ENCODE measurements at regions not wholly inside any gene's neighbourhood (a gene's known extent, or its start where the extent isn't known, plus 50 kb on each side); places are given as distances from the start of the nearest gene placed in this dataset.
"Not testable (repeated sequence)": the region's sequence is repeated elsewhere in the genome, so short reads cannot be mapped to it uniquely, and the experiment has no call there.

DNA sequence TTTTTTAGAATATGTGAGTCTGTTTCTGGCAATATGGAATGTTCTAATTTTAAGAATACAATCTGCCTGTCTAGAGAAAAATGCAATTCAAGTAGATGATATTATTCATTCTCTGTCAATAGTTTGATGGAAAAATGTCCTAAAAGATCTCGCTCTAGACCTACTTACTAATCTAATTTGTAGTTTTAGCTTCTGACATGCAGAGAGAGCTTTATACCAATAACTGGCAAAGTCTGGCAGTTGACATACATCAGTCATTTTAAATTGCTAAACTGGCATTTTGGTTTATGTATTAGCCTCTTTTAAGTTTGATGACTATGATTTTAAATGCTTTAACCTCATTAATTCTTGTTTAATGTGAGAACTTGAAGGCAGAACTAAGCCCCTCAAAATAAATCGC, 355.0 kb upstream of the CDH10 start:
- H3K4me3 ChIP-seq (ENCODE audit: low read length): no peak overlapping the region
- no peaks in the 10 kb centered on the region for H3K79me2 ChIP-seq (ENCODE audit: control insufficient read depth, low read length)
- H3K4me2 ChIP-seq (ENCODE audit: low read length): no peak overlapping the region
- TF ChIP-seq CTCF (IDR thresholded peaks at IDR 0.05; ENCODE audit: low read depth, low read length, poor library complexity, severe bottlenecking): no peak
- TF ChIP-seq EZH2phosphoT487 (IDR thresholded peaks at IDR 0.05; ENCODE audit: borderline replicate concordance, low read length): no peak
- no peak overlapping the region for H3K27ac ChIP-seq (ENCODE audit: low read depth, low read length)
- no peaks in the 10 kb centered on the region for H3K36me3 ChIP-seq (ENCODE audit: control insufficient read depth, low read length)
- no peaks in the 10 kb centered on the region for H3F3A ChIP-seq (ENCODE audit: control insufficient read depth, insufficient read depth)
- H3K9me2 ChIP-seq (replicated peaks; ENCODE audit: control insufficient read depth, low read length): no peaks in the 10 kb centered on the region
- H3K27me3 ChIP-seq (ENCODE audit: control insufficient read depth, low read length): no peaks in the 10 kb centered on the region
- H3K9me3 ChIP-seq (ENCODE audit: control insufficient read depth, insufficient read depth, low read length): no peaks in the 10 kb centered on the region; the same call in 1 of the 2 replicates
- H3K4me1 ChIP-seq (ENCODE audit: control insufficient read depth, low read length): no peaks in the 10 kb centered on the region
- H4K20me1 ChIP-seq (ENCODE audit: control insufficient read depth, insufficient read depth, low read depth, low read length): no peaks in the 10 kb centered on the region

DNA sequence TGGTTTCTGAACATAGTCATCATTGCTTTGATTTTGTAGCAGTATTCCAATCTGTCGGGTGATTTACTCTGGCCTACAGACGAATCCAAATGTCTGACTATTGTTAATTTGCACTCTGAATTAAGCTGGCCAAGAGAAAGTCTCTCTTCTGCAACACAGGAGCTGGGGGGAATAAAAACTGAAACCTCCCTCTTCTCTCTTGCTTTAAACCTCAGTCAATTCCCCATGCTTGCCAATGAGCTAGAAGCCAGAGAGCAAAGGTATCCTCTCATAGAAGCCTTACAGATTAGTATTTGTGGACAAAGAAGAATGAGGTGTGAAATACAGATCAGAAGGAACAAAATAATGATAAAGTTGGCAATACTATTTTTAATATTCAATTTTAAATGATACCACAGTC, 353.9 kb upstream of the CDH10 start:
- Histone ChIP-seq H3K4me1 (ENCODE audit: control insufficient read depth, low read length) (no peaks in the 10 kb centered on the region), H3K27me3 (ENCODE audit: control insufficient read depth, low read length) (no peaks in the 10 kb centered on the region), H3K9me3 (ENCODE audit: control insufficient read depth, insufficient read depth, low read length) (no peaks in the 10 kb centered on the region; the same call in 1 of the 2 replicates), H3K27ac (ENCODE audit: low read depth, low read length) (no peak overlapping the region), H3K79me2 (ENCODE audit: control insufficient read depth, low read length) (no peaks in the 10 kb centered on the region), H3F3A (ENCODE audit: control insufficient read depth, insufficient read depth) (no peaks in the 10 kb centered on the region), H4K20me1 (ENCODE audit: control insufficient read depth, insufficient read depth, low read depth, low read length) (no peaks in the 10 kb centered on the region), H3K4me3 (ENCODE audit: low read length) (no peak overlapping the region), H3K36me3 (ENCODE audit: control insufficient read depth, low read length) (no peaks in the 10 kb centered on the region), H3K4me2 (ENCODE audit: low read length) (no peak overlapping the region), H3K9me2 (replicated peaks; ENCODE audit: control insufficient read depth, low read length) (no peaks in the 10 kb centered on the region)
- TF ChIP-seq EZH2phosphoT487 (IDR thresholded peaks at IDR 0.05; ENCODE audit: borderline replicate concordance, low read length) (no peak), CTCF (IDR thresholded peaks at IDR 0.05; ENCODE audit: low read depth, low read length, poor library complexity, severe bottlenecking) (no peak)

DNA sequence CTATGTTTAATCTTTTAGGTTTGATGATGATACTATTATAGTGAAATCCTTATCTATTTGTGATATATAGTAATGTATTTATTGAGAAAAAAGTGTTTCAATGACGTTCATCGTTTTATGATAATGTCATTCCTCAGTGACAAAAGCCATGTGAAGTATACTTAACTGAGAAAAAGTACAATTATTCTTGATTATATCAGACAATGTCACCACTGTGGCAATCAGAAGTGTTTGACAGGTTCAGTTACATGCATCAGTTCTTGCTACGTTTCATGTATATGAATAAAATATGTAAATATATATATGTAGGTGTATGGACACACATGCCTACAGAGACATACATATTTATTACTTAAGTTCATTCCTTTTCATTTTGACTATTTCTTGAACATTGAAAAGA, 341.5 kb upstream of the CDH10 start:
- Histone ChIP-seq H3K79me2 (ENCODE audit: control insufficient read depth, low read length) (no peaks in the 10 kb centered on the region), H3K4me1 (ENCODE audit: control insufficient read depth, low read length) (no peaks in the 10 kb centered on the region), H3K4me3 (ENCODE audit: low read length) (no peak overlapping the region), H3F3A (ENCODE audit: control insufficient read depth, insufficient read depth) (no peaks in the 10 kb centered on the region), H3K27ac (ENCODE audit: low read depth, low read length) (no peak overlapping the region), H4K20me1 (ENCODE audit: control insufficient read depth, insufficient read depth, low read depth, low read length) (no peaks in the 10 kb centered on the region), H3K27me3 (ENCODE audit: control insufficient read depth, low read length) (no peaks in the 10 kb centered on the region), H3K4me2 (ENCODE audit: low read length) (no peak overlapping the region), H3K9me2 (replicated peaks; ENCODE audit: control insufficient read depth, low read length) (no peaks in the 10 kb centered on the region), H3K9me3 (ENCODE audit: control insufficient read depth, insufficient read depth, low read length) (peaks cover 4% of the 10 kb centered on the region; the same call in 1 of the 2 replicates), H3K36me3 (ENCODE audit: control insufficient read depth, low read length) (no peaks in the 10 kb centered on the region)
- no peak for TF ChIP-seq CTCF (IDR thresholded peaks at IDR 0.05; ENCODE audit: low read depth, low read length, poor library complexity, severe bottlenecking)
- no peak for TF ChIP-seq EZH2phosphoT487 (IDR thresholded peaks at IDR 0.05; ENCODE audit: borderline replicate concordance, low read length)

DNA sequence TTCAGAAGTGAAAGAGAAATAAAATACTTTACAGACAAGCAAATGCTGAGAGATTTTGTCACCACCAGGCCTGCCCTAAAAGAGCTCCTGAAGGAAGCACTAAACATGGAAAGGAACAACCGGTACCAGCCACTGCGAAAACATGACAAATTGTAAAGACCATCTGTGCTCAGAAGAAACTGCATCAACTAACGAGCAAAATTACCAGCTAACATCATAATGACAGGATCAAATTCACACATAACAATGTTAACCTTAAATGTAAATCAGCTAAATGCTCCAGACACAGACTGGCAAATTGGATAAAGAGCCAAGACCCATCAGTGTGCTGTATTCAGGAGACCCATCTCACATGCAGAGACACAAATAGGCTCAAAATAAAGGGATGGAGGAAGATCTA, 333.8 kb upstream of the CDH10 start:
- not testable (repeated sequence) for H3F3A ChIP-seq (ENCODE audit: control insufficient read depth, insufficient read depth); H3K27me3 ChIP-seq (ENCODE audit: control insufficient read depth, low read length); H3K9me3 ChIP-seq (ENCODE audit: control insufficient read depth, insufficient read depth, low read length); H4K20me1 ChIP-seq (ENCODE audit: control insufficient read depth, insufficient read depth, low read depth, low read length); H3K4me1 ChIP-seq (ENCODE audit: control insufficient read depth, low read length); H3K4me2 ChIP-seq (ENCODE audit: low read length); H3K9me2 ChIP-seq (replicated peaks; ENCODE audit: control insufficient read depth, low read length); H3K79me2 ChIP-seq (ENCODE audit: control insufficient read depth, low read length); H3K4me3 ChIP-seq (ENCODE audit: low read length); H3K27ac ChIP-seq (ENCODE audit: low read depth, low read length); H3K36me3 ChIP-seq (ENCODE audit: control insufficient read depth, low read length)

Data from DOHH2 (cell line).